Neural progenitor cell (in vitro differentiated cells): ENCODE measurements at regions not wholly inside any gene's neighbourhood (a gene's known extent, or its start where the extent isn't known, plus 50 kb on each side); places are given as distances from the start of the nearest gene placed in this dataset.

Source experiments
- CTCF ChIP-seq: fragments of 200-600 bp; sonication (generic); IDR thresholded peaks from 2 replicates; pipeline ENCODE4 v1.5.1; 2017; ENCODE audit warnings: antibody characterized with exemption, mild to moderate bottlenecking
- EZH2 ChIP-seq: fragments of 200-600 bp; sonication (generic); IDR thresholded peaks from 2 replicates; pipeline ENCODE4 v1.6.1; 2017; ENCODE audit warnings: antibody characterized with exemption, mild to moderate bottlenecking, moderate library complexity
- EZH2phosphoT487 ChIP-seq: fragments of 200-600 bp; sonication (generic); IDR thresholded peaks from 2 replicates; pipeline ENCODE4 v1.6.1; 2017; ENCODE audit warnings: antibody characterized with exemption

GRCh38 chr6:85705220-85705619, 62.5 kb upstream of the SYNCRIP start:
- no peak for TF ChIP-seq CTCF
- TF ChIP-seq EZH2: no peak
- TF ChIP-seq EZH2phosphoT487: no peak
